Dendritic cell treated with granulocyte-macrophage colony-stimulating factor and Interleukin-4, amounts not matched to agents 40 ng/mL and 50 ng/mL, for 4 days (primary cell): ENCODE measurements at regions not wholly inside any gene's neighbourhood (a gene's known extent, or its start where the extent isn't known, plus 50 kb on each side); places are given as distances from the start of the nearest gene placed in this dataset.
"Not testable (repeated sequence)": the region's sequence is repeated elsewhere in the genome, so short reads cannot be mapped to it uniquely, and the experiment has no call there.

ENCODE experiments used
- H3K27ac Mint-ChIP-seq: one replicate; pipeline ENCODE4 v1.8.0; 2022; ENCODE audit warnings: mild to moderate bottlenecking, mixed read lengths
- H3K27me3 Mint-ChIP-seq: one replicate; pipeline ENCODE4 v1.8.0; 2022; ENCODE audit warnings: mild to moderate bottlenecking, mixed read lengths
- H3K36me3 Mint-ChIP-seq: one replicate; pipeline ENCODE4 v1.8.0; 2022; ENCODE audit warnings: low read depth, mixed read lengths
- H3K4me1 Mint-ChIP-seq: one replicate; pipeline ENCODE4 v1.8.0; 2022; ENCODE audit warnings: low read depth, mixed read lengths
- H3K4me3 Mint-ChIP-seq: one replicate; pipeline ENCODE4 v1.8.0; 2022; ENCODE audit warnings: mild to moderate bottlenecking, moderate library complexity, mixed read lengths
- H3K9me3 Mint-ChIP-seq: one replicate; pipeline ENCODE4 v1.8.0; 2022; ENCODE audit warnings: mixed read lengths
- intact Hi-C: fragments of 100-400 bp; cut with micrococcal nuclease; formaldehyde crosslinking; loops from one replicate; pipeline ENCODE4 v1.15.0; 2022

DNA sequence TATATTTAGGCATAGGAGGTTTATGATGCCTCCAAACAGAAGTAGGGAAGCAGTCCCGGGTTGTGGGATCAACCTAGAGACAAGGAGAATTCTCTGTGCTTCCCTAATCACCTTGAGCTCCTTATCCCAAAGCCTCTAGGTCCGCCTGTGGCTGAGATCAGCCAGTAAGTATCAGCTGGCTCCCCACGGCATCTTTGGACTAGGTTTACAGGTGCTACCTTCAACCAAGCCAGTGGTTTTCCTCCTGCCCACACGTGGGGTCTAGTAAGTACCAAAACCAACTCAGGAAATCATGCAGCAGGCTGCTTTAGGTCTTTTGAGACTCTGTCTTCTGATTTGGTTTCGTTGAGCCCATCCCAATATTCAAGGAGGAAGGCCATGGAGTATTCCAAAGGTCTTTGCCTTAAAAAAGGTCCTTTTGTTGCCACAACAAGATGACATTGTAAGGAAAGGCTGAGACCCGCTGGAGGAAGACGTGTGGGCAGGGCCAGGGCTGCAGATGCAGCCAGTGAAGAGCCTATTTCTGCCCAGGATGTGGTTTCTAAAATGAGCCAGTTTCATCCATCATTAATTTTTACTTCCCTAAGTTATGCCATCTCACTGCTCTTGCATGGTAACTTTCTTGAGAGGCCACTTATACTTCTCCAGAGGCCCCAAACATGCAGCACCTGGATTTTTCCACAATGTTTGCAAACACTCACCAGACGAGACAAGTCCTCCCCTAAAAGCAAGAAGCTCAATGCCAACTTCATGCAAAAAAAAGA is 248.7 kb downstream of the RNF152 start:
- Mint-ChIP-seq H3K27ac (no peak overlapping the region), H3K36me3 (no peaks in the 10 kb centered on the region), H3K9me3 (no peaks in the 10 kb centered on the region), H3K4me3 (no peak overlapping the region), H3K27me3 (peaks cover 19% of the 10 kb centered on the region), H3K4me1 (peaks cover 12% of the 10 kb centered on the region)
- intact Hi-C loops, result no loop called here

DNA sequence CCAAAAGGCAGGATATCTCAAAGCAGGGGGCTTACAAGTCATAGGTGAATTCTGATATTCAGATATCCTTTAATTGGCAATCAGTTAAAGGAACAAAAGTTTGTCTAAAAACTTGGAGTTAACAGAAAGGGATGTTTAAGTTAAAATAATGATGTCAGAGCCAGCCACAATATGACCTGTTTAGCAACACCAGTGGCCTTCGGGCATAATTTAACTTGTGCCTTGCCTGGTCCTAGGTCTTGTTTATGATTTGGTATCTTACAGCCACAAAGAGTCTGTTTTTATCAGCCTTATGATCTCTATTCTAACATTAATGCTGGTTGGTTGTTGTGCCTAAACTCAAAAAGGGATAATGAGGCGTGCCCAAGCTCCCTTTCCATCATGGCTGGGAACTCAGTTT is 252.9 kb downstream of the RNF152 start:
- Mint-ChIP-seq H3K9me3 (no peaks in the 10 kb centered on the region), H3K4me1 (peaks cover 12% of the 10 kb centered on the region), H3K4me3 (no peak overlapping the region), H3K27ac (no peak overlapping the region), H3K27me3 (peaks cover 19% of the 10 kb centered on the region), H3K36me3 (no peaks in the 10 kb centered on the region)
- intact Hi-C loops, result no loop called here

DNA sequence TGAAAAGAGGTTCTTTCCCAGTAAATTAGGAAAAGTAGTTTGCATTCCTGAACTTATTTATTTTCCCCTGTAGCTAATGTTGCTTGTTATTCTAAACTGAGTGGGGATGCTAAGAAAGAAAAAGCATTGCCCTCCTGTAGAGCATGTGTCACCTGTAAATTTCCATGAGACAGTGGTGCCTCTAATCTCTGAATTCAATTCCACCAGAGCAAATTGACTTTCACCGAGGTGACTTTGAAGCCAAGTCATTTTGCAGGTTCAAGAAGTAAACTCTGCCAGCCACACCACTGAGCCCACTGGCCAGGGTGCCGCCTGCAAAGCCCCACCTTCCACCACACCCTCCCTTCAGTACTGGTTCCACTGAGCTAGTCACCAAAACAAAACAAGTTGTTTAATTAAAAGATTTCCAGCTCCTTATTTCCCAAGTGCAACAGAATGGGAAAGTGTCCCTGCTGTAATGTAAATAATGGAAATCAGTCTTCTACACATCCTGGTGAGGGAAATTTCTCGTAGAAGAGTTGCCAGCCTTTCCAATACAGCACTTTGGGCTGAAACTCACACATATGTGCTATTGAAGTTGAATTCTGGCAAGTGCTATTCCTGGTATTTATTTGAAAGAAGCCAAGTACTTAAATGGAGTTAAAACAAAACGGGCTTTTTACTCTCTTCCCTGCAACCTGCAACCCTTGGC is 254.8 kb downstream of the RNF152 start:
- Mint-ChIP-seq H3K4me1 (no peaks in the 10 kb centered on the region), H3K27ac (no peak overlapping the region), H3K36me3 (no peaks in the 10 kb centered on the region), H3K27me3 (peaks cover 14% of the 10 kb centered on the region), H3K9me3 (no peaks in the 10 kb centered on the region), H3K4me3 (no peak overlapping the region)
- intact Hi-C loops, result no loop called here

DNA sequence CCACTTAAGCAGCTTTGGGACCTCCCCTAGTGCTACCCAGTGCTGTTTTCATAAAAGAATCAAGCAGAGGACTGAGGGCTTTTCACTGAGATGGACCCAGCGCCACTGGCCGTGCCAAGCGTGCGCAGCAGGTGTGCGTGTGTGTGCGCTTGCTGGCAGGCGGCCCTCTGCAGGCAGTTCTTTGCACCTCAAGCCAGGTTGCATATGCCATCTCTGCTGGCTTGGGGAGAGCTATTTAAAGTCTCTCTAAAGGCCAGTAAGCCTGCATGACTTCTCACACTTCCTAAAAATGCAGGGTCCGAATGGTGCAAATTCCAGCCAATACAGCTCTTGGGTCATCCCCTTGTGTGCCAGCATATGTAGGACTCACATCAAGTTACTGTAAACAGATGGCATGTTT is 255.5 kb downstream of the RNF152 start:
- Mint-ChIP-seq H3K36me3 (no peaks in the 10 kb centered on the region), H3K9me3 (no peaks in the 10 kb centered on the region), H3K4me3 (no peak overlapping the region), H3K27me3 (peaks cover 14% of the 10 kb centered on the region), H3K27ac (no peak overlapping the region), H3K4me1 (no peaks in the 10 kb centered on the region)
- intact Hi-C loops, result no loop called here

DNA sequence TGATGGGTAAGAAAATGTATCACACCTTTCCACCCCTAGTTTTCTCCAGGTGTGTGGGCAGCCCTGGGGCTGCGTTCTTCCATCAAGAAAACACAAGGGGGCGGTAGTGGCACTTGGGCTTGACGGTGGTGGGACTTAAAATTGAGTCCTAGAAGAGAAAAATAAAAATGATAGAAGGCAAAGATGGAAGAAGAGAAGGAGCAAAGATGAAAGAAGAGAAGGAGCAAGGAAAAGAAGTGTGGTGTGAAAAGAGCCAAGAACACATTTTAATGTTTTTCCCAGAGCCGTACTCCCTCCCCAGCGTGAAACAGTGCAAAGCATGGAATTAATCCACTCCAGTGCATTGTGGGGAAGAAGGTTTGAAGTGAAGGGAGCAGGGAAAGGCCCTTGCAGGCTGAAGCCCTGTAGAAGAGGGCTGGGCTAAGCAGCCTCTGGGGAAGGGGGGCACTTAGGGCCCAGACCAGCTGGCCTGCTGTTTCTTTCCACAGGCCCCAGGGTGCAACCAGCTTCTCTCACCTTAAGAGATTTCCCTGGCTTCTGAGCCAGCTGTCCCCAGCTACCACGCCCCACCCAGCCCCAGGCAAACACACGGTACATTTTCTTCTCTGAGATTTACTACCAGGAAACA is 256.8 kb downstream of the RNF152 start:
- intact Hi-C loops, result loop anchor here (1.0 kb wide), 2 partner anchors 265 to 495 kb away; no protein-coding TSS in a partner anchor
- Mint-ChIP-seq H3K27me3 (peaks cover 10% of the 10 kb centered on the region), H3K4me3 (no peak overlapping the region), H3K36me3 (no peaks in the 10 kb centered on the region), H3K4me1 (no peaks in the 10 kb centered on the region), H3K27ac (no peak overlapping the region), H3K9me3 (no peaks in the 10 kb centered on the region)

DNA sequence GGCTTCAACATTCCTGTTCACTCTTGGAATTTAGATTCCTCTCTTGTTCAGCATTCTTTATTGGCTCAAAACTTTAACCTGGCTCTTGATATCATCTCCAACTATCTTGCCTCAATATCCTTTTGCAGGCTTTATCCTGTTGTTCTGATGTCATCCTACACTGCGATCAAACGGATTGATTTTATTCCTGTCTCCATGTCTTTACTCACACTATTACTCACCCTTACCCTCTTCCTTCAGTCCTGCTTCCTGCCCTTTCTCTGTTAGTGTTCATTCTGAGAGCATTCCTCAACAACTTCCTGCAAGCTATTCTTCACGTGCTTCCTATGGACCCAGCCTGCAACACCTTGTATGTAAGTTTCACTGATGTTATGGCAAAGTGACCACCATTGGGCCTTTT is 264.7 kb downstream of the RNF152 start:
- intact Hi-C loops, result no loop called here
- Mint-ChIP-seq H3K4me1 (no peaks in the 10 kb centered on the region), H3K36me3 (no peaks in the 10 kb centered on the region), H3K4me3 (no peak overlapping the region), H3K27ac (no peak overlapping the region), H3K27me3 (peaks cover 9% of the 10 kb centered on the region), H3K9me3 (no peaks in the 10 kb centered on the region)

DNA sequence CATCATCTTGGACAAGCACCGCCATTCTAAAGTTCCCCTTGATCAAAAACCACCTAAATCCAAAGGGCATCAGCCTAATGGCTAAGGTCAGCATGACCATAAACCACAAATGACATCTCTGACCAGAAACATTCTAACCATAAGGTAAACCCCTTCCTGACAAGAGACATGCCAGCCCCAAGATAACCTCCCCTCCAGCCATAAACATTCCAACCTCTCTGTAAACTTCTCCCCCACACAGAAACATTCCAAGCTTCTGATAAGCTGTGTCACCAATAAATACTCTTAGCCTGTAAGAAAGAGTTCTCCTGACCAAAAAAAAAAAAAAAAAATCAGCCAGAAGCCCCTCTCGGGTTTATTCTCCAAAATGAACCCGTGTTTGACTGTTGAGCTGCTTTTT is 268.2 kb downstream of the RNF152 start:
- peaks cover 12% of the 10 kb centered on the region for H3K27me3 Mint-ChIP-seq
- H3K9me3 Mint-ChIP-seq, H3K4me3 Mint-ChIP-seq, H3K36me3 Mint-ChIP-seq, intact Hi-C loops, H3K27ac Mint-ChIP-seq, H3K4me1 Mint-ChIP-seq: not testable (repeated sequence)

DNA sequence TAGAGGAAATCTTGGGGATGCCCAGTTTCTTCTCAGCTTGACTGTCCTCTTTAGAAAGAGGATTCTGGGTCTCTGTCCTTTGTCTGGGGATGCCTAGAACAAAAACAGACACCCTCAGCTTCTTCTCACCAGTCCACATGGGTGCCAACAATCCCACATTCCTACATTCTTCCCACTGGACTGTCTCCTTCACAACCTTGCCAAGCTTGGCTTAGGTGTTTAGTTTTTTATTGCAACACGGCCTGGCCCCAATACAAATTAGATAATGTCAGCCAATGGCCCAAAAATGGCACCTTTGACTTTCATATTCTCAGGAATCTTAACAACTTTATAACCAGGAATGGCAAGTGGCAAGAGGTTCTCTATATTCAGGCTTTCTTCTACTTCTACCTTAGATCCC is 273.0 kb downstream of the RNF152 start:
- Mint-ChIP-seq H3K36me3 (no peaks in the 10 kb centered on the region), H3K27me3 (peaks cover 17% of the 10 kb centered on the region), H3K4me3 (no peak overlapping the region), H3K4me1 (no peaks in the 10 kb centered on the region), H3K27ac (no peak overlapping the region), H3K9me3 (no peaks in the 10 kb centered on the region)
- intact Hi-C loops, result no loop called here

DNA sequence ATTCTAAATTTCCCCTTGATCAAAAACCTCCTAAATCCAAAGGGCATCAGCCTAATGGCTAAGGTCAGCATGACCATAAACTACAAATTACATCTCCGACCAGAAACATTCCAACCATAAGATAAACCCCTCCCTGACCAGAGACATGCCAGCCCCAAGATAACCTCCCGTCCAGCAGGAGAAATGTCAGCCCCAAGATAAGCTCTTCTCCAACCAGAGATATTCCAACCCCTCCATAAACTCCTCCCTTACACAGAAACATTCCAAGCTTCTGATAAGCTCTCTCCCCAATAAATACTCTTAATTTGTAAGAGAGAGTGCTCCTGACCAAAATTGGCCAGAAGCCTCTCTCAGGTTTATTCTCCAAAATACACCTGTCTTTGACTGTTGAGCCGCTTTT is 274.0 kb downstream of the RNF152 start:
- H3K4me3 Mint-ChIP-seq, result no peak overlapping the region
- H3K4me1 Mint-ChIP-seq, result no peaks in the 10 kb centered on the region
- H3K9me3 Mint-ChIP-seq, result no peaks in the 10 kb centered on the region
- intact Hi-C loops, result no loop called here
- no peak overlapping the region for H3K27ac Mint-ChIP-seq
- H3K27me3 Mint-ChIP-seq, result peaks cover 17% of the 10 kb centered on the region
- no peaks in the 10 kb centered on the region for H3K36me3 Mint-ChIP-seq

DNA sequence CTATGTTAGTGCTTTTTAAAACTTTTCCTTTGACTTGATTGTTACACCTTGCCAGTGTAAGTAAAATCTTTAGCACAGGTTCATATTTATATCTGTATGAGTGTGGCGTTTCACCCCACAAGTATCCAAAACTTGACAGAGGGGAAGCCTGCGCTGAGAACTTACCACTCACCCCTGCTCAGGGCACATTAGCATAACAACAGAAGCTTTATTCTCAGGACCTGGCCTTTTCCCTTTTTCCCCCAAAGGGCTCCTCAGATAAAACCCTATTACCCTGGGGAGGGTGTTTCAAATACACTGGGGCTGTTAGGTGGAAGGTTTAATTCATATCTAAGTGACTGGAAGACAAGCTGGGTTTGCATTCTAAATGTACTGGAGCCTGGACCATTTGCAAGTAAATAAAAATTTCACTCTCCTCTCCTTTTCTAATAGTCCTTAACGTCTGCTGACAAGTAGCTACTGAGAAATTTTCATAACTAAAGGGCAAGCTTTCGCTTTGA is 276.6 kb downstream of the RNF152 start:
- intact Hi-C loops, result no loop called here

DNA sequence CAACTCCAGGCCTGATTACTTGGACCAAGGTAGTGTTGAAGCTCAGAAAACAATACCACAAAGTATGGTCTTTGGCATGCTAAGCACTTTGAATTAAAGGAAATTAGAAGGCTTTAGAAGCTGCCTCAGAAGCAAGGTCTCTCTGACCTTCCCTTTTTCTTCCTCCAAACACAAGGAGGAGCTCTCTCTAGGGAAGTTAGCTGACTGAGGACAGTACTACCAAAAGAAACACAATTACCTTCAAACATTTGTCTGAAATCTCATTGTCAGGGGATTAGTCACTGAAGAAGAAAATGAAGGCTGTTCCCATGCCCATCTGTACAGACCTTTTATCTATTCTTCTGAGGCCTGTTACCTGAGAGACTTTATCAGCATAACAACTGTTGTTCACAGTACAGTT is 279.3 kb downstream of the CDH20 start:
- no peak overlapping the region for H3K4me3 Mint-ChIP-seq
- H3K9me3 Mint-ChIP-seq, result no peaks in the 10 kb centered on the region
- H3K4me1 Mint-ChIP-seq, result peaks cover 12% of the 10 kb centered on the region
- H3K27ac Mint-ChIP-seq, result no peak overlapping the region
- H3K36me3 Mint-ChIP-seq, result no peaks in the 10 kb centered on the region
- H3K27me3 Mint-ChIP-seq, result peaks cover 6% of the 10 kb centered on the region
- intact Hi-C loops, result no loop called here

More for the DNA sequence above, 276.6 kb downstream of the RNF152 start:
- Mint-ChIP-seq H3K36me3 (no peaks in the 10 kb centered on the region), H3K9me3 (no peaks in the 10 kb centered on the region), H3K27me3 (peaks cover 21% of the 10 kb centered on the region), H3K4me3 (no peak overlapping the region), H3K27ac (no peak overlapping the region), H3K4me1 (peaks cover 1% of the 10 kb centered on the region)

DNA sequence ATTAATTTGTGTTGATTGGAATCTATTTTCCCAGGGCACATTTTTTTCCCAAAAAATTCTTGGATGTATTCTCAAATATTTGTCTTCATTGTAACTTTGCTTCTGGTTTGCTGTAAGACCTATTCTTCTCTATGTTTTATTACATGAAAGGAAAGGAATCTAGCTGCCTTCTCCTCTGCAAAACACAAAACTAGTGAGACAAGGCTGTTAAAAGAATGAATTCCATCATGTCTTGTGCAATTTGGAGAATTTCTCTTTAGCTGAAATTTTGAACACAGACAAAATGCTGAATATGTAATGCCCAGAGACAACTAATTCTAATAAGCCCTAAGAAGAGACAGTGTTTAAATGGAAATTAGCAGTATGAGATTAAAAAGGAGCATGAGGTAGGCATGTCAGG is 275.9 kb downstream of the CDH20 start:
- Mint-ChIP-seq H3K9me3 (no peaks in the 10 kb centered on the region), H3K27ac (no peak overlapping the region), H3K36me3 (no peaks in the 10 kb centered on the region), H3K4me1 (peaks cover 22% of the 10 kb centered on the region), H3K27me3 (peaks cover 18% of the 10 kb centered on the region), H3K4me3 (no peak overlapping the region)
- intact Hi-C loops, result no loop called here

DNA sequence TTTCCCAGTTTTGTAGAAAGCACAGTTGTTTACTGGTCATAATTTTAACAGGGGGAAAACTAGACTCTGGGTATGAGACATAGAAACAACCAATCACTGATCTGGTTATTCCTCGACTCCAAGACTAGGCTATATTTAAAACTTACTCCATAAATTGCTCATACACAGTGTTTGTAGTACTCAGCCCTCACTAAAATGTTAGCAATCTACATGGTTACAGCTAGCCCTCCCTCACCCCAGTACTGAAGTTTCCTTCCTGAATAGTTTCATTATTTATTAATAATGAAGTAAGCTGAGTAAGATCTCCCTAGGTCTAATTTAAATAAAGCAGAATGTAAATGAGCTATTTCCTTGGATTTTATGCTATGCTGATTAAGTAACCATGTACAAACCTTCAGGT is 275.1 kb downstream of the CDH20 start:
- H3K27me3 Mint-ChIP-seq, result peaks cover 20% of the 10 kb centered on the region
- no peaks in the 10 kb centered on the region for H3K9me3 Mint-ChIP-seq
- no peak overlapping the region for H3K4me3 Mint-ChIP-seq
- intact Hi-C loops, result no loop called here
- H3K4me1 Mint-ChIP-seq, result peaks cover 22% of the 10 kb centered on the region
- no peak overlapping the region for H3K27ac Mint-ChIP-seq
- H3K36me3 Mint-ChIP-seq, result no peaks in the 10 kb centered on the region

DNA sequence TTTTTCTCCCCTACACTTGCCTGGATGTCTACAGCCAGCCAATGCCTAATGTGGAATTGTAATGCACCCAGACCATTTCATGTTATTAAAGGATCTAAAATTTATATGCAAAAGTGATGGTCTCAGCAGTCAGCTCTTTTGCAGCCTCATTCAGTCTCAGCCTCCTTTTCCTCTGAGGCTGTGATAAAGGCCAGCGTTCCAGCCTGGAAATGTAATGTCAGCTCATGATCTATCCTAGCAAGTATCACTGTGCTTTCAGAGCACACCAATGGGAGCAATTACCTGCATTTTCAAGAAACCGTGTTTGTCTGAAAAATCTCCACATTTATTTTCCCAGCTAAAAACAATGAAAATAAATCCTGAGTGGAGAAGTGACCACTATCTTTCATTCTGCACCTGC is 274.6 kb downstream of the CDH20 start:
- H3K27ac Mint-ChIP-seq, result no peak overlapping the region
- peaks cover 25% of the 10 kb centered on the region for H3K27me3 Mint-ChIP-seq
- H3K4me1 Mint-ChIP-seq, result peaks cover 22% of the 10 kb centered on the region
- H3K9me3 Mint-ChIP-seq, result no peaks in the 10 kb centered on the region
- intact Hi-C loops, result no loop called here
- H3K36me3 Mint-ChIP-seq, result no peaks in the 10 kb centered on the region
- H3K4me3 Mint-ChIP-seq, result no peak overlapping the region
